ENCODE measurements at regions not wholly inside any gene's neighbourhood (a gene's known extent, or its start where the extent isn't known, plus 50 kb on each side); places are given as distances from the start of the nearest gene placed in this dataset.

DNA sequence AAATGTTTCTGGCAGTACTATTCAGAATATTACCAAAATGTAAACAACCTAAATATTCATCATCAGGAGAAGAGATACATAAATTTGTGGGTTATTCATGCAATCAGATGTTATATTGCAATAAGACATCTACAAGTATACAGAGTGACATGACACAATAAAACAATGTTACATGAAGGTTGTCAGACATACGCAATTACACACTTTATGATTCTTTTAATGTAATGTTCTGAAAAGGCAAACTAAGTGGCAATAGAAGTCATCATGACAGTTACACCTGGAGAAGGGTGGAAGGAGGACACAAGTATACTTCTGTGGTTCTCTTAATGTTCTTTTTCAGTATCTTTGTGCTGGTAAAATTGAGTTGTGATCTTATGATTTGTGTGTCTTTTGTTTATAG lies 95.8 kb upstream of the PRR20A start:
- ChIA-PET POLR2A (no interaction called here), CTCF (no interaction called here)
- TF ChIP-seq, protein P1, sequence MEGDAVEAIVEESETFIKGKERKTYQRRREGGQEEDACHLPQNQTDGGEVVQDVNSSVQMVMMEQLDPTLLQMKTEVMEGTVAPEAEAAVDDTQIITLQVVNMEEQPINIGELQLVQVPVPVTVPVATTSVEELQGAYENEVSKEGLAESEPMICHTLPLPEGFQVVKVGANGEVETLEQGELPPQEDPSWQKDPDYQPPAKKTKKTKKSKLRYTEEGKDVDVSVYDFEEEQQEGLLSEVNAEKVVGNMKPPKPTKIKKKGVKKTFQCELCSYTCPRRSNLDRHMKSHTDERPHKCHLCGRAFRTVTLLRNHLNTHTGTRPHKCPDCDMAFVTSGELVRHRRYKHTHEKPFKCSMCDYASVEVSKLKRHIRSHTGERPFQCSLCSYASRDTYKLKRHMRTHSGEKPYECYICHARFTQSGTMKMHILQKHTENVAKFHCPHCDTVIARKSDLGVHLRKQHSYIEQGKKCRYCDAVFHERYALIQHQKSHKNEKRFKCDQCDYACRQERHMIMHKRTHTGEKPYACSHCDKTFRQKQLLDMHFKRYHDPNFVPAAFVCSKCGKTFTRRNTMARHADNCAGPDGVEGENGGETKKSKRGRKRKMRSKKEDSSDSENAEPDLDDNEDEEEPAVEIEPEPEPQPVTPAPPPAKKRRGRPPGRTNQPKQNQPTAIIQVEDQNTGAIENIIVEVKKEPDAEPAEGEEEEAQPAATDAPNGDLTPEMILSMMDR (IDR thresholded peaks at IDR 0.05; ENCODE audit: control extremely low read depth, extremely low read depth, low read depth, missing control alignments): no peak
- DNase-seq (ENCODE audit: extremely low spot score): no peak

DNA sequence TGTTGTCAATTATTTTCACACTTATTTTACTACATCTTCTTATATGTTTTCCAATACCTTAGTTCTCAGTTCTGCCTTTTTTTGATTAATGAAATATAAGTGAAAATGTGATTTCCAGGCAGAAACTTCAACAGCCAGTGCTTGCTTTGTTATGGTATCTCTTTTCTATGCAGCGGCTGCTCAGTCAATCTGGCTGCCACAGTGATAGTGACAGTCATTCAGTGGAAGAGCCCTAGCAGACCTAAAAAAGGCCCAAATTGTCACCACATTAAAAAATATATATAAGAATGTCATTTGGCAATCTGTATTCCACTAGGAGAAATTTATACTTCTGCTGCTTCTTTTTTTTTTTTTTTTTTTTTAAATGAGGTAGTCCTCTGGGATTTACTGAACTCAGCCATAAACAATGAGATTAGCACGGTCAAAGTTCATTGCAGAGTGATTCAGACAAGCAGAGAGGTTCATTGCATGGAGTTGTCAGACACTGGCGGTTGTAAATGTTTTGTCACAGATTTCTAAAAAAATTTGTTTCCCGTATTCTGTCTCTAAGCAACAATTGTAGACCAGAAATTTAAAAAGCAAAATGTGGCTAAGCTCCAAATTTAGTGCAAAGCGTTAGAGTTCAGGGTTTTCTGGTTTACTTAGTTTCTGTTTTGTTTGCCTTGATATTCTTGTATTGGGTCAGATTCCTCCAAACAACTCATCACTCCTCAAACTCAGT lies 94.7 kb upstream of the PRR20A start:
- ChIA-PET POLR2A (no interaction called here), CTCF (no interaction called here)
- DNase-seq (ENCODE audit: extremely low spot score): no peak
- TF ChIP-seq, protein P1 (IDR thresholded peaks at IDR 0.05; ENCODE audit: control extremely low read depth, extremely low read depth, low read depth, missing control alignments): no peak

DNA sequence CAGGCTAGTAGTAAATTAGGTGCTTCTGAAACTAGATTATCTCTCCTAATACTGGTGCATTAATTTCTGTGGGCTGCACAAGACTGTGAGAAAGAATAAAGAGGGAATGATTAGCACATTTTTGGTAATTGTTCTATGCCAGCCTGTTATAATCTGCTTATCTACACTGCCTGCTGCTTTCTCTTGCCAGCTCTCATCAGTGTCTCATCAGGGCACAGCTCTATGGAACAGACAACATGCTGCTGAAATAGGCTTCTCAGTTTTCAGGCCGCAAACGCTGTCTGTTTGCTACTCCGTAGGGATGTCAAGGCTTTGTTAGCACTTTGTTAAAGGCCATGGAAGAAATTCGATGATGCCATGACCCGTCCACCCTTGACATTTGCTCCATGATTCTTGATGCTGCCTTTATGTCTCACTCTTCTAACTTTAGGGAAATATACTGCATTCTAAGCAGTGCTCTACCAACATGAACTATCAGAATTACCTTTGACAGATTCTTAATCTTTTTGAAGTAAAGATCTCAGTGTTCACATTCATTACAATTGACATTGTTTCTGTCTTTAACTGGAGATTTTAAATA lies 84.0 kb upstream of the PRR20A start:
- TF ChIP-seq, protein P1 (IDR thresholded peaks at IDR 0.05; ENCODE audit: control extremely low read depth, extremely low read depth, low read depth, missing control alignments): no peak
- no peak for DNase-seq (ENCODE audit: extremely low spot score)
- ChIA-PET CTCF (interaction anchor here (1.0 kb wide), 1 partner anchor 20 kb away, joined by 3 read pairs; no protein-coding TSS in a partner anchor), POLR2A (no interaction called here)

DNA sequence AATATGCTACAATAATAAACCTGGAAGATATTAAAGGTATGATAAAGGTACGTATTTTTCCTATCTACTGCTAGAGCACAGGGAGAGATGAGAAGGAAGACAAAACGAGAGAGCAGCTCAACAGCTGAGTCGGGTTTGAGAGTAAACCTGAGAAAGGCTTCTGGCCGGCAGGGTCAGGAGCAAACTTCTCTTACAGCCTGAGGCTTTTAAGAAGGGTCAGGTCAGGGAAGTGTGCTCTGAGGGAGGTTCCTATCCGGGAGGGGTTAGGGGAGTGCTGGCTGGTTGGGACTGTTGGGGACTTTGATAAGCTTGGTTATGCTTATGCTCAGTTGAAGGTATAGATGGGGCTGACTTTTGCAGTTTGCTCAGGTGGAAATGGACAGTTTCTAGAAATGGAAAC lies 77.7 kb upstream of the PRR20A start:
- no peak for DNase-seq (ENCODE audit: extremely low spot score)
- TF ChIP-seq, protein P1 (IDR thresholded peaks at IDR 0.05; ENCODE audit: control extremely low read depth, extremely low read depth, low read depth, missing control alignments): no peak
- POLR2A ChIA-PET: no interaction called here
- CTCF ChIA-PET: no interaction called here

DNA sequence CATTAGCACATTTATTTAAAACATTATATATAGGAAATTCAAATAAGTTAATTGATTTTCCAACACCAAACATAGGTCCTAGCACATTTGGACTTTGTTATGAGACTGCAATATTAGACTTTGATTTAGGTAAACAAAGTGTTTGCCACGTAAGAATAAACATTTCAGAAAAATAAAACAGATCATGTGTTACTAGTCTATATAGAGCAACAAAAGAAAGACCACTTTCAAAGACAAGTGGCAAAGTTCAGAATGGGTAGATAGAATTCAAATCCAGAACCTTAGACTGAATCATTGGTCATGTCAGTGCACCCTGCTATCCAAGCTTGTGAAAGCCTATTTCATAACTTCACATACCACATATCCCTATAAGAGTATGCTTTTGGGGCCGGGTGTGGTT lies 66.7 kb upstream of the PRR20A start:
- CTCF ChIA-PET: interaction anchor here (1.3 kb wide), 1 partner anchor 12 kb away, joined by 3 read pairs; no protein-coding TSS in a partner anchor
- TF ChIP-seq, protein P1 (IDR thresholded peaks at IDR 0.05; ENCODE audit: control extremely low read depth, extremely low read depth, low read depth, missing control alignments): no peak
- DNase-seq (ENCODE audit: extremely low spot score): no peak
- POLR2A ChIA-PET: no interaction called here

DNA sequence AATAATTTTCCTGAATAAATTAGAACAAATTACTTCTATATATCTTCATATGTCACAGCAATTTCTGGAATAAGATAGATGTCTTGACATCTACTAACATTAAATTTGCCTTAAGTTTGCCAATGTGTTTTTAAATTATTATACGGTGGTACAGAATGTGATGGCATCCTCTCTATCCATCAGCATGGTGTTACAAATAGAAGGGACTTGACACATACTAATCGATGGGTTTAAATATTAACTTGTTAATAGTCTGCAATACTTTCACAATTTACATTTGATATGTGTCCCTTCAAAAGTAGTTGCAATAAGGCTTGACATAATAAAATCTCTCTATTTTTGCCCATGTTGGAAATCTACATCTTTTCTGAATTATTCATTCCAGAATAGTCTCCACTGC lies 65.1 kb upstream of the PRR20A start:
- POLR2A ChIA-PET: no interaction called here
- DNase-seq (ENCODE audit: extremely low spot score): no peak
- TF ChIP-seq, protein P1 (IDR thresholded peaks at IDR 0.05; ENCODE audit: control extremely low read depth, extremely low read depth, low read depth, missing control alignments): no peak
- CTCF ChIA-PET: no interaction called here
